Right renal cortex interstitium (tissue), 3 donors: ENCODE measurements at regions not wholly inside any gene's neighbourhood (a gene's known extent, or its start where the extent isn't known, plus 50 kb on each side); places are given as distances from the start of the nearest gene placed in this dataset.

ENCODE experiments used
- DNase-seq, 3 donors: peaks; one replicate each; pipeline ENCODE4 v3.0.0-alpha.2; 2013; ENCODE audit warnings: low read depth in 3 of 3, low spot score in 2 of 3

DNA sequence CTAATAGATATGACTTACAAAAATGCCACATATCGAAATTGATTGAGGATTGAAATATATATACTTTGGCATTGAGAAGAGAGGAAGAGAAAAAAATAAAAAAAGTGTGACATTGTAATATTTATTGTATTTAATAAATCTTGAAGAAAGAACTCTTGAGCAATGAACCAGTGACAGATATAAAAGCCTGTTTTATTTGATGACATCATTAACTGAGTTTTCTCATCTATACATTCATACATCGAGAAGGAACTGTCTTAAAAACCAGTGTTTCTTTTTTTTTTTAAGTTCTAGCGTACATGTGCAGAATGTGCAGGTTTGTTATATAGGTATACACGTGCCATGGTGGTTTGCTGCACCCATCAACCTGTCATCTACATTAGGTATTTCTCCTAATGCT is 368.2 kb downstream of the SNAPC1 start:
- no peak for DNase-seq

DNA sequence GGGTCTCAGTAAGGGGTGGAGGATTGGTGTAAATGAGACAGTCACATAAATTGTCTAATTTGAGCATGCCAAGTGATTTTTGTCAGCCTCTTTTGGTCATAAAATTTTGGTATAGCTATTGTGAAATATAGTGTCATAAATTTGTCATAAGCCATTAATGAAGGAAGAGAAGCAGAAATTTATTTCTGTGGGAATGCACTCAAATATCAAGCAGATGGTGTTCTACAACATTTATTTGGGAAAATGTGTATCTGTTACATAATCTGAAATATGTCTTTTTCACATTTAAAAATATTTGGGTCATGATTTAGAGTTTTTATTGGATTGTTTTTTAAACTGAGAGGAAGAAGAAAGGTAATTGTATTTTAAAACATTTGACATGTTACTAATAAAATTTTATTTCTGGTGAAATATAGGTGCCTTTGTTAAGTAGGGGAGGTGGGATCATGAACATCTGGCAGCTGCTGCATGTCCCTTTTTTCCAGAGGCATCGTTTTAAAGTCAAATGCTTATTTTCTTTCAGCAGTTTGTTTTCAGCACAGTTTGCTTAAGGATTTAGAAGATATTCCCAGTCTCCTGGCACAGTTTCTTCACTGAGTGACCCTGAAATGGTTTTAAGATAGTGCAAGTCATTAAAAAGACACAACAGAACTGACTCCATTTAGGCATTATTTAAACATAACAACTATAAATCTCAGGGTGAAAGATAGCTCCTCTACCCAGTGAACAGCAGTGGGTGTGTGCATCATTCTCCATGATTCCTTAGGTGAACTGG is 371.7 kb downstream of the SNAPC1 start:
- DNase-seq: no peak

DNA sequence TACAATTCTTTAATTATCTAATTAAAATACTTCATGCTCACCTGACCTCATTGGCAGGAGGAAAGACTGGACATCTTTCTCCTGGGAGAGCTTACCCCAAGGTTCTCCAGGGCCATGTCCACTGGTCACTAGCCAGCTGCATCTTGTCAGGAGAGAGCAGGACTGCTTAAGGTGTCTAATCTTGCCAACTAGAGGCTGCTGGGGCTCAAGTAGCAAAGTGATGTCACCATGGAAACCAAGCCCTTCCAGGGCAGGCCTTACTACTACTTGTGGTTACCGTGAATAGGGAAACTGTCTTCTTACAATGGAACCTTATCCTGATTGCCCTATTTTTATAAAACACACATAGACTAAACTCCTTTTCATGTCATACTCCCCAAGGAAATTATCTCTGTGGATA is 376.4 kb downstream of the SNAPC1 start:
- no peak for DNase-seq

- no peak for DNase-seq
These were observed 378.9 kb downstream of the SNAPC1 start for GRCh38 chr14:62141139-62141538.

DNA sequence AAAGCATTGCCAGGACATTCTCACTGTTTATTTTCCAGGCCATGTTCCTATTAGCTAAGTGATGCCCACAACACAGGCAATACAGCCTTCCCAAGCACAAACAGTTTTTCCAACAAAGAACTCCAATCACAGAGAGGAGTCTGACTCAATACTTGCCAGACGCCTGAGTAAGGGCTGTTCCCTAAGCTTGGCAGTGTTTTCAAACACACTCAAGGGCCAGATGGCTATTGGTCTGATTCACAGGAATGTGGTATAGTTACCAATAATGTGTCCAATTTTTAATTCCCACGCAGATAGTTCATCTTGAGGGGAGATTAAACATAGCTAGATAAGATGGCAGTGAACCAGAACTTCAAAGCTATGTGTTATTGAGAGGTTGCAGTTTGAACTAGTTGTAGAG is 381.0 kb downstream of the SNAPC1 start:
- DNase-seq: no peak

DNA sequence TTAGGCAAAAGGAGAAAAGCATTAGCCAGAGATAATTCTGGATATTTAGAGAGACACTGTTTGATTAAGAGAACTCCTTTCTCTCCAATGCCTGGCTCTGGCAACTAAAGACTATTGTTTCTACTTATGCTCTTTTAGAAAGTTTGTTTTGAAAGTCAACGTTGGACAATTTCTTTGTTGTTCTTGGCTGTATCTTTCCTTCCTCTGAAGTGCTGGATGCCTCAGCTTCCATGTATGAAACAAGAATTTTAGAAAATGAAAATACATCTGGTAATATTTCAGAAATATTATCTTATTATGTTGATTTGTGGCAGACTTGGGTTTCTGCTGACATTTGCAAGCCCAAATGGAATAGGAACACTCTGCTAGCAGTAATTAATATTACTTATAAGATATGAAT is 382.6 kb downstream of the SNAPC1 start:
- no peak for DNase-seq

DNA sequence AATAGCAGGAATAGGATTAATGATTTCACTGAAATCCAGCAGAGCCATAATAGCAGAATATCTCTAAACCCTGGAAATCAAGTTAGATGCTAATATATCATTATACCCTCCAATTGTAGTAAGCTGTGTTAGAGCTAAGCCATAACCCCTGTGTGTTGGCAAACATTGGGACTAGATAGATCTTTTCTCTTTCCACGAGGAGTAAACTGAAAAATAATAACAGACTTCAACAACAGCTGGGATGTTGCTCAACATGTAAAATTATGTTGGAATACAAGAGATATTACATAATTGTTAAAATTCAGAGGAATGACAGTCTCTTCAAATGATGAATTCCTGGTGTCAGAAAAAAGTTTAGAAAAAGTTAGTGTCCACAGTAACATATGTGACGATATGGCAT is 383.8 kb downstream of the SNAPC1 start:
- DNase-seq: no peak

GRCh38 chr14:62156052-62156451 is 393.8 kb downstream of the SNAPC1 start:
- DNase-seq: no peak

DNA sequence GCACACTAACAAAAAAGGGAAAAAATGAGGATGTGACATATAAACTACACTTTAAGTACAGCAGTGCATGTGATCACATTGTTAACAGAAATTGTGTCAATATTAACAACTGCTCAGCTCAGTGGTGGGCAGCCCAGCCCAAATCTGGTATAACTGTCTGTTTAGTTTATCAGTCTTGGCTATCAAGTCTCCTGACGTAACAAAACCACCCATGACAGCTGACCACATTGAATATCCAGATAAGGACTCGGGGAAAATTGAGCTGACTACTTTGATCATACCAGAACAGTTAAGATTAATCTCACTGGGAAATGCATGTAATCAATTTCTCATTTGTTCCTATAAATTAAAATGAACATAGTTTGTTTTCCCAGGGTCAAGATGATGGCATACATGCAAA is 396.6 kb downstream of the SNAPC1 start:
- no peak for DNase-seq

GRCh38 chr14:62159314-62159713 is 397.1 kb downstream of the SNAPC1 start:
- DNase-seq: no peak

DNA sequence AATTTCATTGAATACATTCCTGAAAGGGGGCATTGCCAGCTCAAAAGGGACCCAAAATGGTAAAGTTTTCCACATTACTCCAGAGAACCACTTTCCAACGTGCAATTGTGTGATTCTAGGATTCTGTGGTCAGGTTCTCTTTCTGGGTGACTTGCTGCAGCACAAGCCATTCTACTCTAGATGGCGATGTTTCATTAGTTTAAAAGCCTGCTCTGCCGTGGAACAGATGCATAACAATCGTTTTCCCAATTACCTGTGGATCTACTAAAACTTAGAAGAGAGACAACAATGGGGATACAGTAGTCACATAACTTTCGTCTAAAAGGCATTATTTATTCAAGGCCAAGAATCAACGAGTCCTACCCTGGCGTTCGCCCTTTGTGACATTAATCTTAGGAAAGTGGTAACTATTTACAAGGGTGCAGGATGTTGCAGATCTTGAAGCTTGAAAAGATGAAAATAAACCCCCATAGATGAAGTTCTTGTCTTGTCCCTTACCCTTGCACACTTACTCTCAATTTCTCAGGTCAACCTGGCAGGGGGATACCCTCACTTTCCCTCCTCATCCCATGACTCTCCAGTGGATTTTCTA is 400.9 kb downstream of the SNAPC1 start:
- DNase-seq: peak in 2 of 3 donors; percentile 18 to 31

- DNase-seq: no peak
These were observed 406.4 kb downstream of the SNAPC1 start for GRCh38 chr14:62168564-62169155.

- peak in 2 of 3 donors; percentile 37 to 49 for DNase-seq
These were observed 417.3 kb downstream of the SNAPC1 start for GRCh38 chr14:62179367-62180018.

GRCh38 chr14:62181591-62181990 is 419.4 kb downstream of the SNAPC1 start:
- DNase-seq: no peak

DNA sequence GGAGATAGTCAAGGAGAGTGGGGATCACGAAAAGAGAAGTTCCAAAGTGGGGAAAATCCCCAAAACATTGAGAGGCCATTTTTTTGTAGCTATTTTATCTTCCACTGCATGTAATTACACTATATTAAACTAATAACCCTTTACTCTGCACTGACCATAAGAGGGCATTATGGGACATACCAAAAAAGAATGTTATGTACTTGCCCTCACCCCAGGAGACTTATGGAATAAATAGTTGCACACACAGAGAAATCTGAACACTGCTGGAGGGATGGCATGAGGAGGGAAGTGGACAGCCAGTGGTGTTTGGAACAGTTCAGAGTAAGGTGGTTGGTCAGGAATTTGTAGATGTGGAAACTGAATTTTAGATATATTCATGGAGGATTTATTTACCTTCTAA is 422.9 kb downstream of the SNAPC1 start:
- no peak for DNase-seq

DNA sequence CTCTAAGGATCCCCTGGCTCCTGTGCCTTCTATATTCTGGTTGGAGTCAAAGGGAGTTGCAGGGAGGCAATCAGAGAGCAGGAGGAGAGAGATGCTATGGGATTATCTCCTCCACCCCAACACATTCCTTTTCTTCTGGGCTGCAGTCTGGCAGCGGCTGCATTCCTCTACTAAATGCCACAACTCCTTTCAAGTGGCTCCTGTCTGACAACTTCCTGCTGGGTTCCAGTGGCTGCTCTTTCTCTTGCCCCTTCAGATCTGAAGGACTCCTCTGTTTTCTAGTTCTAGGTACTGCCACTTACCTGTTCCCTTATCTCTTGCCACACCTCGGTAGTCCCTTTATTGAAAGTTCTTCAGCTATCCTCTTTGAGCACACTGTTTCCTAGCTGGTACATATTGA is 425.0 kb downstream of the SNAPC1 start:
- DNase-seq: no peak

- DNase-seq: no peak
These were observed 427.5 kb downstream of the SNAPC1 start for GRCh38 chr14:62189698-62190097.

GRCh38 chr14:62206456-62206855 is 444.2 kb downstream of the SNAPC1 start:
- DNase-seq: no peak

GRCh38 chr14:62209287-62209899 is 447.2 kb downstream of the SNAPC1 start:
- no peak for DNase-seq

- DNase-seq: no peak
These were observed 451.3 kb downstream of the SNAPC1 start for GRCh38 chr14:62213516-62213915.

GRCh38 chr14:62216121-62216520 is 453.9 kb downstream of the SNAPC1 start:
- DNase-seq: no peak
